Fibroblast of mammary gland (primary cell): ENCODE measurements at regions not wholly inside any gene's neighbourhood (a gene's known extent, or its start where the extent isn't known, plus 50 kb on each side); places are given as distances from the start of the nearest gene placed in this dataset.

ENCODE experiments used
- DNase-seq: peaks from one replicate; pipeline ENCODE4 v3.0.0-alpha.2; 2010; ENCODE audit warnings: low read depth
- H3K4me3 ChIP-seq: 2 replicates; pipeline ENCODE4 v1.5.1; 2011; ENCODE audit warnings: low read depth, mild to moderate bottlenecking, low read length, moderate library complexity; ENCODE audit not compliant: control insufficient read depth
- TF ChIP-seq, protein P1 (sequence below): conservative IDR thresholded peaks from 2 replicates; pipeline ENCODE4 v1.5.1; 2011; ENCODE audit warnings: low read depth, low read length, inconsistent platforms; ENCODE audit not compliant: control insufficient read depth, insufficient read depth

DNA sequence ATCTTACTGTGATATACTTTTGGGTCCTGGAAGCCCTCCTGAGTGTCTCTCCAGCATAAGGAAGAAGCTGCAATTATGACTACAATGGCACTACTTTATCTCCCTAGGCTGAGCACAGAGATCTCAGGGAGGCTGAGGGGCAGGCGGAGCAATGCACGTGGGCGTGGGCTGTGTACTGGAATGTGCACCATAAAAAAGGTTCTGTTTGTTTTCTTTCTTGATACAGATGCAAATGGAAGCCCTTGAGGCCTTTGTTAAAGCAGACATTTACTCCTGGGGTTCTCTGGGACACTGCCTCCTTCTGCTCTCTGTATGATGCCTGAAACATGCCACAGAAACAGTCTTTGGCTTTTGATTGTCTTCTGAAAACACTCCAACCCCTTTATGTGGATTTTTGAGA is 79.1 kb upstream of the DLX2 start:
- no peak overlapping the region for H3K4me3 ChIP-seq
- no peak for DNase-seq

GRCh38 chr2:172182624-172183023 is 79.9 kb upstream of the DLX2 start:
- no peak overlapping the region for H3K4me3 ChIP-seq
- no peak for DNase-seq
- TF ChIP-seq, protein P1, sequence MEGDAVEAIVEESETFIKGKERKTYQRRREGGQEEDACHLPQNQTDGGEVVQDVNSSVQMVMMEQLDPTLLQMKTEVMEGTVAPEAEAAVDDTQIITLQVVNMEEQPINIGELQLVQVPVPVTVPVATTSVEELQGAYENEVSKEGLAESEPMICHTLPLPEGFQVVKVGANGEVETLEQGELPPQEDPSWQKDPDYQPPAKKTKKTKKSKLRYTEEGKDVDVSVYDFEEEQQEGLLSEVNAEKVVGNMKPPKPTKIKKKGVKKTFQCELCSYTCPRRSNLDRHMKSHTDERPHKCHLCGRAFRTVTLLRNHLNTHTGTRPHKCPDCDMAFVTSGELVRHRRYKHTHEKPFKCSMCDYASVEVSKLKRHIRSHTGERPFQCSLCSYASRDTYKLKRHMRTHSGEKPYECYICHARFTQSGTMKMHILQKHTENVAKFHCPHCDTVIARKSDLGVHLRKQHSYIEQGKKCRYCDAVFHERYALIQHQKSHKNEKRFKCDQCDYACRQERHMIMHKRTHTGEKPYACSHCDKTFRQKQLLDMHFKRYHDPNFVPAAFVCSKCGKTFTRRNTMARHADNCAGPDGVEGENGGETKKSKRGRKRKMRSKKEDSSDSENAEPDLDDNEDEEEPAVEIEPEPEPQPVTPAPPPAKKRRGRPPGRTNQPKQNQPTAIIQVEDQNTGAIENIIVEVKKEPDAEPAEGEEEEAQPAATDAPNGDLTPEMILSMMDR: no peak

More for the DNA sequence above, 79.1 kb upstream of the DLX2 start:
- TF ChIP-seq, protein P1: no peak

GRCh38 chr2:172193331-172194089 is 90.8 kb upstream of the DLX2 start:
- DNase-seq: no peak
- H3K4me3 ChIP-seq: no peak overlapping the region
- TF ChIP-seq, protein P1: no peak

DNA sequence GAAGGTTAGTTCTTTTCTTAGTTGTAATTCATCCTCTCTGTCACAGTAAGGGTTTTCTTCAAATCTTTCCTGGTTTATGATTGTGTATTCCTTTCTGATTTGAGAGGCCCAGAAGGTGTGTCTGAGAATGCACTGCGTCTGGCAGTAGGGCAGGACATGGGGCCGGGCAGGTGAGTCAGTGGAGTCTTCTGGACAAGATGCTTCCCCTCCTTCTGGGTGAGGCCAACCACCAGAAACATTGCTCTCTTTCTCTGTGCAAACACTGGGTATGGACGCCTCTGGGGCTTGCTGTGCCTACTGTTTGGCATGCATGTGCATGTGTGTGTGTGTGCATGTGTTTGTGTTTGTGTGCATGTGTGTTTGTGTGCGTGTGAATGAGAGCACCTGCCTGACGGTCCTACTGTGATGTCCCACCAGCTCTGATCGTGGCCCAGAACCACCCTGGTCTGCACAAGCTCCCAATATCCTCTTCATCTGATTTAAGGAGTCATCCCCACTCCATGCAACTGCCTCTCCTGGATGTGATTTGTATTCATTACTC is 93.2 kb upstream of the DLX2 start:
- TF ChIP-seq, protein P1: no peak
- H3K4me3 ChIP-seq: no peak overlapping the region

DNA sequence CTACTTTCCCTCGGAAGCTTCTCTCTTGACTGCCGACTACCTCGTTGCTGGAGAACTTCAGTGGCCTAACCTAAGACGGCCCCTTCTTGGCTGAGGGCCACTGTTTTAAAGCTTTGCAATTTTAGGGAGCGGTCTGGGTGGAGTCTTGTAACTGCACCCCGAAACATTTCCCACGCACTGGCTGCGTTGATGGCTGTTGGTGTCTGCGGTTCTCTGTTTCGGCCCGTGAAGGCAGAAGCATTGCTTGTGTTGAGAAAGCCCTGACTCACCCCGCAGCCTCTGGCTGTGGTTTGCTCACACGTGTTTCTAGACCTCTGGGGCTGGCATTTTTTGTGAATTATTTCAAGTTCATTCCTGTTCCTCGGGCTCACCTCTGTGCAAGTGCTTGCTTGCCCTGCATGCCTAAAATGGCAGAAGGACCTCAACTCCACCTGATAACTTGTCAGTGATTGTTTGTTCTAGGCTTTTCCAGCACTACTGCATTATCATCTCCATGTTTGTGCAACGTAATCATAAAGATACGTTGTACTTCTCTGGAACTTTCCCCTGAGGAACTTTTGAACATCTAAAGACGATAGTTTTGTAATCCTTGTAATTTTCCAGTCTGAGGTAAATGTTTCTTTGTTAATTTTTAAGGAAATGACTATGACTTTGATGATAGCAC is 94.2 kb upstream of the DLX2 start:
- no peak overlapping the region for H3K4me3 ChIP-seq
- TF ChIP-seq, protein P1: no peak
- DNase-seq: peak; percentile 72

More for the DNA sequence above, 93.2 kb upstream of the DLX2 start:
- no peak for DNase-seq

DNA sequence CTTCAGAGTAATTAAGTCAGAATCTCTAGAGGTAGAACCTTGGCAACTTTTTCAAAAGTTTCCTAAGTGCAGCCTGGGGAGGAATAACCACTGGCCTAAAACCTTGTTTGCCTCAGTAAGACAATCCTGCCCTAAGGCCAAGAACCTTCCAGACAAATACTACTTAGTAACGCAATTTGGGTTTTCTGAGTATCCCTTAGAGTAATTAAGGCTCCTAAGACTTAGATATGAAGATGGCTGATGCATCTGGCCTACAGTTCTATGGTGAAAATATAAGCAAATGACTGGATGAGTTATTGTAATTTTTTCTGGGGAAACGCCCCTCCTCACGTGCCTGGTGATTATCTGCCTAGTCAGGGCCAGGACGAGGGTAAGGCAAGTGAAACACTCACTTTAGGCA is 95.7 kb upstream of the DLX2 start:
- H3K4me3 ChIP-seq: no peak overlapping the region
- no peak for DNase-seq
- TF ChIP-seq, protein P1: no peak
